ENCODE measurements at regions not wholly inside any gene's neighbourhood (a gene's known extent, or its start where the extent isn't known, plus 50 kb on each side); places are given as distances from the start of the nearest gene placed in this dataset.

GRCh38 chr4:174018236-174018635, 265.2 kb downstream of the FBXO8 start:
- H3K9me3 ChIP-seq = no peaks in the 10 kb centered on the region
- H3K36me3 ChIP-seq = no peaks in the 10 kb centered on the region
- H3K4me3 ChIP-seq = no peak overlapping the region
- intact Hi-C loops (cut with DNase I) = no loop called here
- no peak for TF ChIP-seq POLR2A (IDR thresholded peaks at IDR 0.05)
- TF ChIP-seq EP300 (IDR thresholded peaks at IDR 0.05) = no peak
- TF ChIP-seq CTCF (IDR thresholded peaks at IDR 0.05) = no peak
- DNase-seq = no peak
- 93 to 95% (median 94%) methylated on average over 7 of the region's 7 CpGs for WGBS, 3 donors
- no peaks in the 10 kb centered on the region for H3K4me1 ChIP-seq (ENCODE audit: insufficient read depth)
- H3K27ac ChIP-seq = no peak overlapping the region
- H3K27me3 ChIP-seq = no peaks in the 10 kb centered on the region

- intact Hi-C loops (cut with DNase I) = no loop called here
- Histone ChIP-seq H3K27ac (no peak overlapping the region), H3K4me1 (ENCODE audit: insufficient read depth) (no peaks in the 10 kb centered on the region), H3K9me3 (no peaks in the 10 kb centered on the region), H3K27me3 (no peaks in the 10 kb centered on the region), H3K4me3 (no peak overlapping the region), H3K36me3 (no peaks in the 10 kb centered on the region)
- DNase-seq = no peak
- TF ChIP-seq EP300 (IDR thresholded peaks at IDR 0.05) = no peak
- TF ChIP-seq CTCF (IDR thresholded peaks at IDR 0.05) = no peak
- TF ChIP-seq POLR2A (IDR thresholded peaks at IDR 0.05) = no peak
- WGBS, 3 donors = 50 to 99% (median 74%) methylated on average over 2 of the region's 2 CpGs
Observed at GRCh38 chr4:174016251-174016650, 267.2 kb downstream of the FBXO8 start.

- TF ChIP-seq POLR2A (IDR thresholded peaks at IDR 0.05) (no peak), EP300 (IDR thresholded peaks at IDR 0.05) (no peak), CTCF (IDR thresholded peaks at IDR 0.05) (no peak)
- no peaks in the 10 kb centered on the region for H3K9me3 ChIP-seq
- intact Hi-C loops (cut with DNase I) = no loop called here
- no peak overlapping the region for H3K27ac ChIP-seq
- H3K4me1 ChIP-seq (ENCODE audit: insufficient read depth) = no peaks in the 10 kb centered on the region
- DNase-seq = no peak
- H3K36me3 ChIP-seq = no peaks in the 10 kb centered on the region
- H3K4me3 ChIP-seq = no peak overlapping the region
- H3K27me3 ChIP-seq = no peaks in the 10 kb centered on the region
Observed at GRCh38 chr4:174012886-174013259, 270.6 kb downstream of the FBXO8 start.

GRCh38 chr4:174012135-174012885, 271.2 kb downstream of the FBXO8 start:
- Histone ChIP-seq H3K4me3 (no peak overlapping the region), H3K9me3 (no peaks in the 10 kb centered on the region), H3K27ac (no peak overlapping the region), H3K27me3 (no peaks in the 10 kb centered on the region), H3K36me3 (no peaks in the 10 kb centered on the region), H3K4me1 (ENCODE audit: insufficient read depth) (no peaks in the 10 kb centered on the region)
- WGBS, 3 donors = 46 to 63% (median 62%) methylated on average over 4 of the region's 4 CpGs
- DNase-seq = no peak
- intact Hi-C loops (cut with DNase I) = no loop called here
- no peak for TF ChIP-seq CTCF (IDR thresholded peaks at IDR 0.05)
- no peak for TF ChIP-seq POLR2A (IDR thresholded peaks at IDR 0.05)
- TF ChIP-seq EP300 (IDR thresholded peaks at IDR 0.05) = no peak
